Ectodermal cell (in vitro differentiated cells): ENCODE measurements at regions not wholly inside any gene's neighbourhood (a gene's known extent, or its start where the extent isn't known, plus 50 kb on each side); places are given as distances from the start of the nearest gene placed in this dataset.

ENCODE experiments used
- H3K27ac ChIP-seq: 2 replicates; pipeline ENCODE4 v1.7.0; 2013; ENCODE audit warnings: mild to moderate bottlenecking, low read depth, low read length; ENCODE audit not compliant: insufficient read depth, poor library complexity, severe bottlenecking
- H3K27me3 ChIP-seq: 2 replicates; pipeline ENCODE4 v1.7.0; 2013; ENCODE audit warnings: mild to moderate bottlenecking, low read length; ENCODE audit not compliant: insufficient read depth, control insufficient read depth, poor library complexity, severe bottlenecking
- H3K36me3 ChIP-seq: one replicate; pipeline ENCODE4 v1.7.0; 2013; ENCODE audit warnings: low read length; ENCODE audit not compliant: control insufficient read depth, insufficient read depth
- H3K4me1 ChIP-seq: one replicate; pipeline ENCODE4 v1.7.0; 2013; ENCODE audit warnings: low read length; ENCODE audit not compliant: control insufficient read depth, insufficient read depth
- H3K4me3 ChIP-seq: 2 replicates; pipeline ENCODE4 v1.7.0; 2013; ENCODE audit warnings: low read depth, low read length, control low read depth; ENCODE audit not compliant: insufficient read depth
- H3K9me3 ChIP-seq: 2 replicates; pipeline ENCODE4 v1.7.0; 2013; ENCODE audit warnings: mild to moderate bottlenecking, low read length, moderate library complexity; ENCODE audit not compliant: control insufficient read depth
- WGBS, 2 experiments: methylation state at CpG; one replicate each; pipeline ENCODE4 v1.1.7; 2013; ENCODE audit warnings: missing lambda C conversion rate in 2 of 2; 5-methylcytosine and 5-hydroxymethylcytosine counted together

- Histone ChIP-seq H3K27me3 (no peaks in the 10 kb centered on the region), H3K4me3 (no peak overlapping the region), H3K27ac (no peak overlapping the region), H3K36me3 (no peaks in the 10 kb centered on the region), H3K4me1 (peaks cover 13% of the 10 kb centered on the region), H3K9me3 (no peaks in the 10 kb centered on the region)
- 94 to 96% methylated on average over 5 of the region's 5 CpGs for WGBS, 2 experiments
These were observed 114.0 kb downstream of the DACT1 start for GRCh38 chr14:58751788-58752187.

- 92 to 97% methylated on average over 4 of the region's 4 CpGs for WGBS, 2 experiments
- no peak overlapping the region for H3K27ac ChIP-seq
- H3K9me3 ChIP-seq, result no peaks in the 10 kb centered on the region
- H3K27me3 ChIP-seq, result no peaks in the 10 kb centered on the region
- peaks cover 13% of the 10 kb centered on the region for H3K4me1 ChIP-seq
- no peaks in the 10 kb centered on the region for H3K36me3 ChIP-seq
- no peak overlapping the region for H3K4me3 ChIP-seq
These were observed 114.5 kb downstream of the DACT1 start for GRCh38 chr14:58752289-58752688.

- Histone ChIP-seq H3K27ac (no peak overlapping the region), H3K27me3 (no peaks in the 10 kb centered on the region), H3K36me3 (no peaks in the 10 kb centered on the region), H3K4me3 (no peak overlapping the region), H3K4me1 (peaks cover 13% of the 10 kb centered on the region), H3K9me3 (no peaks in the 10 kb centered on the region)
- WGBS, 2 experiments, result 90 to 91% methylated on average over 9 of the region's 9 CpGs
These were observed 115.0 kb downstream of the DACT1 start for GRCh38 chr14:58752771-58753201.

GRCh38 chr14:58755031-58755925, 117.5 kb downstream of the DACT1 start:
- Histone ChIP-seq H3K9me3 (no peaks in the 10 kb centered on the region), H3K4me1 (peaks cover 13% of the 10 kb centered on the region), H3K27ac (no peak overlapping the region), H3K36me3 (no peaks in the 10 kb centered on the region), H3K4me3 (no peak overlapping the region), H3K27me3 (no peaks in the 10 kb centered on the region)
- 46 to 50% methylated on average over 3 of the region's 3 CpGs for WGBS, 2 experiments

- H3K27ac ChIP-seq, result no peak overlapping the region
These were observed 122.4 kb downstream of the DACT1 start for GRCh38 chr14:58760121-58760520.

GRCh38 chr14:58762629-58763028, 124.9 kb downstream of the DACT1 start:
- H3K9me3 ChIP-seq, result no peaks in the 10 kb centered on the region
- no peak overlapping the region for H3K27ac ChIP-seq
- no peaks in the 10 kb centered on the region for H3K36me3 ChIP-seq
- WGBS, 2 experiments, result 88 to 100% methylated on average over 1 of the region's 1 CpG
- H3K4me3 ChIP-seq, result no peak overlapping the region
- H3K27me3 ChIP-seq, result no peaks in the 10 kb centered on the region
- no peaks in the 10 kb centered on the region for H3K4me1 ChIP-seq

More at GRCh38 chr14:58760121-58760520, 122.4 kb downstream of the DACT1 start:
- no peak overlapping the region for H3K4me3 ChIP-seq
- H3K36me3 ChIP-seq, result no peaks in the 10 kb centered on the region
- H3K27me3 ChIP-seq, result no peaks in the 10 kb centered on the region
- 66 to 73% methylated on average over 2 of the region's 2 CpGs for WGBS, 2 experiments
- H3K9me3 ChIP-seq, result no peaks in the 10 kb centered on the region
- peaks cover 13% of the 10 kb centered on the region for H3K4me1 ChIP-seq

- 94 to 98% methylated on average over 4 of the region's 4 CpGs for WGBS, 2 experiments
- H3K36me3 ChIP-seq, result no peaks in the 10 kb centered on the region
- no peaks in the 10 kb centered on the region for H3K27me3 ChIP-seq
- H3K4me1 ChIP-seq, result no peaks in the 10 kb centered on the region
- H3K9me3 ChIP-seq, result no peaks in the 10 kb centered on the region
- H3K4me3 ChIP-seq, result no peak overlapping the region
- H3K27ac ChIP-seq, result no peak overlapping the region
These were observed 125.4 kb downstream of the DACT1 start for GRCh38 chr14:58763210-58763609.

GRCh38 chr14:58765418-58765831, 127.7 kb downstream of the DACT1 start:
- H3K27ac ChIP-seq, result no peak overlapping the region
- H3K4me1 ChIP-seq, result peaks cover 12% of the 10 kb centered on the region
- H3K9me3 ChIP-seq, result no peaks in the 10 kb centered on the region
- 75 to 83% methylated on average over 12 of the region's 12 CpGs for WGBS, 2 experiments
- H3K4me3 ChIP-seq, result no peak overlapping the region
- H3K27me3 ChIP-seq, result no peaks in the 10 kb centered on the region
- H3K36me3 ChIP-seq, result no peaks in the 10 kb centered on the region

- Histone ChIP-seq H3K36me3 (no peaks in the 10 kb centered on the region), H3K27me3 (no peaks in the 10 kb centered on the region), H3K27ac (no peak overlapping the region), H3K4me3 (no peak overlapping the region), H3K4me1 (peaks cover 12% of the 10 kb centered on the region), H3K9me3 (no peaks in the 10 kb centered on the region)
- 70 to 75% methylated on average over 6 of the region's 6 CpGs for WGBS, 2 experiments
These were observed 128.1 kb downstream of the DACT1 start for GRCh38 chr14:58765843-58766242.

GRCh38 chr14:58769011-58769643, 131.4 kb downstream of the DACT1 start:
- WGBS, 2 experiments, result 24 to 35% methylated on average over 3 to 5 of the region's 5 CpGs
- Histone ChIP-seq H3K27me3 (no peaks in the 10 kb centered on the region), H3K4me3 (no peak overlapping the region), H3K27ac (no peak overlapping the region), H3K9me3 (no peaks in the 10 kb centered on the region), H3K36me3 (no peaks in the 10 kb centered on the region), H3K4me1 (peaks cover 36% of the 10 kb centered on the region)
